Activated naive CD4-positive, alpha-beta T cell treated with anti-CD3 and anti-CD28 coated beads, Interleukin-2, amount 50 U/mL, for 72 hours (primary cell): ENCODE measurements at regions not wholly inside any gene's neighbourhood (a gene's known extent, or its start where the extent isn't known, plus 50 kb on each side); places are given as distances from the start of the nearest gene placed in this dataset.
"Not testable (repeated sequence)": the region's sequence is repeated elsewhere in the genome, so short reads cannot be mapped to it uniquely, and the experiment has no call there.

ENCODE experiments used
- ATAC-seq, 2 donors: fragments of 150-1000 bp; cut with Tn5 transposase; 2 replicates each; pipeline ENCODE4 v1.10.0; 2021; ENCODE audit warnings: mild to moderate bottlenecking in 2 of 2, moderate library complexity in 2 of 2
- DNase-seq, 2 donors: peaks; one replicate each; pipeline ENCODE4 v3.0.0; 2021 to 2022; ENCODE audit warnings: low spot score in 2 of 2
- H3K27ac Mint-ChIP-seq, 2 donors: one replicate each; pipeline ENCODE4 v1.8.0; 2022; ENCODE audit warnings: mild to moderate bottlenecking in 2 of 2, mixed read lengths in 2 of 2
- H3K36me3 Mint-ChIP-seq, 2 donors: one replicate each; pipeline ENCODE4 v1.8.0; 2022; ENCODE audit warnings: mixed read lengths in 2 of 2
- H3K9me3 Mint-ChIP-seq, 2 donors: one replicate each; pipeline ENCODE4 v1.8.0; 2022; ENCODE audit warnings: mixed read lengths in 2 of 2

DNA sequence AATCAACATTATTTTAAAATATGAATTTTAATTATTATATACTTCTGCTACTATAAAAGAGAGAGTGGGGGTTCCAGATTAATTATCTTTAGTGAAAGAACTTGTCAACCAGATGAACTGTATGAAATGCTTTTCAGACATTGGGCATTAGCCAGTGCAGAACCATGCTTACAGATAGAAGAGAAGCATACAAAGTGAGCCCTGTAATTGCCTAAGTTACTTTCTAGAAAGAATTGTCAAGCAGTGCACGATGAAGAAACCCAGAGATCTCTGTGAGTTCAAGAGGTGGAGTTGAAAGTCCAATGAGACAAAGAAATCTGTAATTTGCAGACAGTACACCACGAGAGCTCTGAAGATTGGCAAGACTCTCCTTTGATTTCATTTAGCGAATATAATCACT, 166.7 kb downstream of the CDC14C start:
- ATAC-seq (no peak), DNase-seq (no peak)
- Mint-ChIP-seq H3K27ac (no peak overlapping the region), H3K9me3 (peaks cover 0 to 8% of the 10 kb centered on the region in 2 donors), H3K36me3 (no peaks in the 10 kb centered on the region)

DNA sequence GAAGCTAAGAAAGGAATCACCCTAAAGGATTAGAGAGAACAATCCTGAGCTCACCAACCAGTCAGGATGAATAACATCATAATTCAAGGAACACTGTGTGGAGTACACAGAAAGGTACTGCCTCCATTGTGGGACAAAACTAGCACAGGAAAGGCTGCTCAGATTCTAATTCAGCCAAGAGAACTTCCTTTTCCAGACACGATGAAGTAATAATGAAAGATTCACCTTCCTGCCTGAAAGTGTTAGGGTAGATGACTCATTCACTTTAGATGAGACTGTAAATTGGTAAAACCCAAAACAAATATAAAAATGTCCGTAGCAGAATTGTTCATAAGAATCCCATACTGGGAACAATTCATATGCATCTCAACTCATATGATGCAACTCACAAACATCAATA, 167.2 kb downstream of the CDC14C start:
- DNase-seq (no peak), ATAC-seq (no peak)
- H3K27ac Mint-ChIP-seq = no peak overlapping the region
- H3K36me3 Mint-ChIP-seq = no peaks in the 10 kb centered on the region
- H3K9me3 Mint-ChIP-seq = peaks cover 0 to 7% of the 10 kb centered on the region in 2 donors

DNA sequence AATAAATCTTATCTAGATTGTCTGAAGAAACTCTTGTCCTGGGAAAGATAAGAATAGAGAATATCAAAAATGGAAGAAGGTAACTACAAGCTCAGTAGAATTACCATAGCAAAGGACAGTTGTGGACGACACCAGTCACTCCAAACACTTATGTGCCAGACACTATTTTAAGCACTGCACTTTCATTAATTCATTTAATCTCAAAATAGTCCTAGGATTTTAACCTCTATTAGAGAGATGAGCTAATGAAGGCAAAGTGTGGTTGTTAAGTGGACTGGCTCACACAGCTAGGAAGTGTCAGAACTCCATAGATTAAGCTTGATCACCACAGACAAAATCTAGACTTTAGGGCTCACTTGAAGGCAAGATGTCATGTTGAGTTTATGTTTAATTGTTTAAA, 168.9 kb downstream of the CDC14C start:
- Mint-ChIP-seq H3K36me3 (no peaks in the 10 kb centered on the region), H3K9me3 (peaks cover 0 to 4% of the 10 kb centered on the region in 2 donors), H3K27ac (no peak overlapping the region)
- ATAC-seq (no peak), DNase-seq (no peak)

DNA sequence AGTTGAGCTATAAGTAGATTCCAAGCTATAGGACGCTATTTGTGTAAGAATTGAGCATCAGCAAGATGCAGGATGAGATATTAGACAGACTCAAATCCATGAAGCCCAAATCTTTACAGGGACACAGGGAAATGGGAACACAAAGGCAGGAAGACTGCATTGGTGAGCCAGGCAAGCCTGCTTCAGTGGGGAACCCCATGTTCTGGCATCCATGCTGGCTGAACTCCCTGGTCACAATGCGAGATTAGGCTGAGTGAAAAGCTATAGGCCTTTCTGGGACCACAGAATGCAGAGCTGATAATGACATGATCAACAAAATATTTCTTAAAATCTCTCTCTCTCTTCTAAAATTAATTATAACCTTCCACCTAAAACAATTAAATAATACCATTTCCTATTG, 170.5 kb downstream of the CDC14C start:
- DNase-seq (no peak), ATAC-seq (no peak)
- Mint-ChIP-seq H3K36me3 (no peaks in the 10 kb centered on the region), H3K9me3 (peaks cover 4% of the 10 kb centered on the region in 2 donors), H3K27ac (no peak overlapping the region)

DNA sequence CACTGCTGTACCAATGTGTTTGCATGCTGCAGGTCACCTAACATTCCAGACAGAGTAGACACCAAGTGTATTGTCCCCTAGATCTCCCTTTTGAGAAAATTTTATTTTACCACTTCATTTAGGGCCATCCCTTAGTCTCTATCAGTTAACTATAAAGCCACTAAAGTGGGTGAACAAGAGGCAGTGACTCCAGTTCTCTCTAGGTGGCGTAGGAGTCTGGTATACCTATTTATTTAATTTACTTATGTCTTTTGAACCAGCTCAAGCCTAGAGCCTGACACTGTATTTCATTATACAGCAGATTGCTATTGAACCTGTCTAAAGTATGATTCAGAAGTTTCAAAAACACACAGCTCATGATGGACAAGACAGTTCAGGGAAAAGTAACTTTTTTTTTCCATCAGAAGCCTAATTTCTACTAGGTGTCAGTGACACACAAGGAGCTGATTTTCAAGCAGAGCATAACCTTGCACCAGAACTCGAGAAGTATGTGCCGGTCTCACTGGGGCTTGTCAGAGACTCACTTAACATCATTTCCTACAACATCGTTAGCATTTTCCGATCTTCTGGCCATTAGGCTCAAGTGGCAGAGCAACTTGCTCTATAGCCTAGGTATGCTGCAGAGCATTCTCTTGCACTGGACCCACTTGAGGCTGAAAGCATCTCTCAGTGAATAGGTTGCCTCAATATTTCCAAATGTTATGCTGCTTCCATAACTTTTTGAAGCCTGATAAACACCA, 175.4 kb downstream of the CDC14C start:
- DNase-seq = no peak
- H3K27ac Mint-ChIP-seq = no peak overlapping the region
- H3K36me3 Mint-ChIP-seq = no peaks in the 10 kb centered on the region
- ATAC-seq = no peak
- H3K9me3 Mint-ChIP-seq = peaks cover 4% of the 10 kb centered on the region in 2 donors

DNA sequence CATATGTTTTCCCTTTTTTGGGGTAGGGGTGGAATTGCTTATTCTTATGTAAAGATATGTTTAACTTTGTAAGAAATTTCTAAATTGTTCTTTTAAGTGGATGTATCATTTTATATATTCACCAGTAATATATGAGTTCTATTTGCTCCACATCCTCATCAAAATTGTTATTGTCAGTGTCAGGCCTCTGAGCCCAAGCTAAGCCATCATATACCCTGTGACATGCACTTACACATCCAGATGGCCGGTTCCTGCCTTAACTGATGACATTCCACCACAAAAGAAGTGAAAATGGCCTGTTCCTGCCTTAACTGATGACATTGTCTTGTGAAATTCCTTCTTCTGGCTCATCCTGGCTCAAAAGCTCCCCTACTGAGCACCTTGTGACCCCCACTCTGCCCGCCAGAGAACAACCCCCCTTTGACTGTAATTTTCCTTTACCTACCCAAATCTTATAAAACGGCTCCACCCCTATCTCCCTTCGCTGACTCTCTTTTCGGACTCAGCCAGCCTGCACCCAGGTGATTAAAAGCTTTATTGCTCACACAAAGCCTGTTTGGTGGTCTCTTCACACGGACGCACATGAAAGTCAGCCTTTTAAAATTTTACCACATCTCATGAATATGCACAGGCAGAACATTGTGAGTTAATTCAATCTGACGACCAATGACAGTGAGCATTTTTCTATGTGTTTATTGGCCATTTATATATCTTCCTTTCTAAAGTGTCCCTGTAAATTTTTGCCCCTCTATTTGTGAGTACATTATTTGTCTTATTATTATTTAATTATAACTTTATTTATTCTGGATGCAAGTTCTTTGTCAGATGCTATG, 176.8 kb downstream of the CDC14C start:
- not testable (repeated sequence) for ATAC-seq, H3K27ac Mint-ChIP-seq, H3K36me3 Mint-ChIP-seq, DNase-seq, H3K9me3 Mint-ChIP-seq

DNA sequence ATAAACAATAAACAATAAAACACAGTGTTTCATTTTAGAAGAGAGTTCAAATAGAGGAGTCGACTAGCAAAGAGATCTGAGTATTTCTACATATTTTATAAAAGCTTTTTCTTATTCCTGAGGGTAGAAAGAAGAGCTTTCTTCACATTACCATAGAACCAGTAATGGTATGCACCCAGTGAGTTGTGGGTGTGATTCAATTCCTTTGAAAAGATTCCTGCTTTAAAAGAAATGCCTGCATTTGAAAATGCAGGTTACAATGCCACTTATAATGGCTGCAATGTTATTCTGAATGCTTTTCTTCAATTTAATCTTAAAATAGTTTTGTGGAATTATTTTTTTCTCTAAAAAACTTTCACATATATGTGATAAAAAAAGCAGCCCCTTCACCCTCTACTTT, 178.1 kb downstream of the CDC14C start:
- ATAC-seq (no peak), DNase-seq (no peak)
- Mint-ChIP-seq H3K36me3 (no peaks in the 10 kb centered on the region), H3K9me3 (peaks cover 4 to 9% of the 10 kb centered on the region in 2 donors), H3K27ac (no peak overlapping the region)

DNA sequence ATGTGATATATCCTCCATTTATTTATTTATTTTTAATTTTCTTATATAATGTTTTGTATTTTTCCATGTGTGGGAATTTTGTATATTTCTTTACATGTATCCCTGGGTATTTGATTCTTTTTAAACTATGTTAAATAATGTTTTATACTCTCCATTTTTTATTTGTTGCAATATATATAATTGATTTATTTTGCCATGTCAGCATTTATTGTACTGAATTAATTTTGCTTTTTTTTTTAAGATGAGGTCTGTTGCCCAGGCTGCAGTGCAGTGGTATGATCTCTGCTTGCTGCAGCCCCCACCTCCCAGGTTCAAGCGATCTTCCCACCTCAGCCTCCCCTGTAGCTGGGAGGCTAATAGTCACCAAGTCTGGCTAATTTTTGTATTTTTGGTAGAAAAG, 187.4 kb downstream of the CDC14C start:
- Mint-ChIP-seq H3K9me3 (peaks cover 4 to 8% of the 10 kb centered on the region in 2 donors), H3K27ac (no peak overlapping the region), H3K36me3 (peaks cover 0 to 6% of the 10 kb centered on the region in 2 donors)
- ATAC-seq (no peak), DNase-seq (no peak)

DNA sequence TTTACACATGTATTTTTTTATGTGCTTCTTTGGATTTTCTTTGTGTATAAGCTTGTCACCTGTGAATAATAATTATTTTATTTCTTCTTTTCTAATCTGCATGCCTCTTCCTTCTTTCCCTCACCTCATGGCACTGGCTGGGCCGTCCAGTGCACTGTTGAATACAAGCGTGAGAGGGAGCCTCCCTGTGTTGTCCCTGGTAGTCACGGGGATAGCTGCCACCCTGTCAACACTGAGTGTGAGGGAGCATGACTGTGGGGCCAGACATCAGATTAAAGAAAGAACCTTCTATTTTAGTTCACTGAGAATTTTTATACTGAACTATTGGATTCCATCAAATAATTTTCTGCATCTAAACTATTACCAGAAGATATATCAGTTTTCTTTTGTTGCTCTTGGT, 187.9 kb downstream of the CDC14C start:
- Mint-ChIP-seq H3K9me3 (peaks cover 4 to 8% of the 10 kb centered on the region in 2 donors), H3K27ac (no peak overlapping the region), H3K36me3 (peaks cover 0 to 6% of the 10 kb centered on the region in 2 donors)
- DNase-seq (no peak), ATAC-seq (no peak)

DNA sequence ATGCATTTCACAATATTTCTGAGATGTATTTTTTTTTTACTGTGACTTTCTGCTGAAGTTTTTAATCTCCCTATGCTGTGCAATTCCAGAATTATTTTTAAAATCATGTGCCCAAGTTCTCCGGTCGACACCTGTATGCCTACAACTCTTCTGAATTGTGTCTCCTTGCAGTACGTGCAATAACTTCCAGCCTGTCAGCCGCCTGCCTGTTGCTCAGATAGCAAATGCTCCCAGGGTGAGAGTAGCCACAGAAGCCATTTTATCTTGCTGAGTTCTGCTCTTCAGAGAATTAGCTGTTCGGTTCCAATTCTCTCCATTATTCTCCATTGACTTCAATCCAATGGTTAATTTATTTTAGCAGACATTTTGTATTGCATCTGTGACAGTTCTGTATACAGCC, 188.3 kb downstream of the CDC14C start:
- ATAC-seq = no peak
- no peak overlapping the region for H3K27ac Mint-ChIP-seq
- peaks cover 0 to 6% of the 10 kb centered on the region in 2 donors for H3K36me3 Mint-ChIP-seq
- peaks cover 4 to 8% of the 10 kb centered on the region in 2 donors for H3K9me3 Mint-ChIP-seq
- no peak for DNase-seq

DNA sequence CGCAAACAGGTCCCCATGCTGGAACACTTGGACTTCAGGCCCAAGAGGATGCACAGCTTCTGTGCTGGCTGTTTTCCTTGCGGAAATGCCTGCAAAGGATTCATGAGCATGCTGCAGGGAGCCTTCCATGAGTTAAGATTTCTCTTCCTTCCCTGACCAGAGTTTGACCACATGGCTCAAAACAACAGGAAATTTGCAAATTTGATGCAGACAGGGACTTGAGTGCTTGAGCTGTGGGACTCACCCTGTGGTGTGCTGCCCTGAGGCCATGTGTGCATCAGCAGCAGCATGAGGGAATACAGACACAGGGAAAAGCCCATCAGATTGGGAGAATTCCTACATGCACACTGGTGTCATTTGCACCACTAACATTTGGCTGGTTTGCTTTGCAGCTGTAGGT, 195.4 kb downstream of the CDC14C start:
- DNase-seq = no peak
- H3K36me3 Mint-ChIP-seq = no peaks in the 10 kb centered on the region
- ATAC-seq = no peak
- no peak overlapping the region for H3K27ac Mint-ChIP-seq
- H3K9me3 Mint-ChIP-seq = peaks cover 7 to 9% of the 10 kb centered on the region in 2 donors

DNA sequence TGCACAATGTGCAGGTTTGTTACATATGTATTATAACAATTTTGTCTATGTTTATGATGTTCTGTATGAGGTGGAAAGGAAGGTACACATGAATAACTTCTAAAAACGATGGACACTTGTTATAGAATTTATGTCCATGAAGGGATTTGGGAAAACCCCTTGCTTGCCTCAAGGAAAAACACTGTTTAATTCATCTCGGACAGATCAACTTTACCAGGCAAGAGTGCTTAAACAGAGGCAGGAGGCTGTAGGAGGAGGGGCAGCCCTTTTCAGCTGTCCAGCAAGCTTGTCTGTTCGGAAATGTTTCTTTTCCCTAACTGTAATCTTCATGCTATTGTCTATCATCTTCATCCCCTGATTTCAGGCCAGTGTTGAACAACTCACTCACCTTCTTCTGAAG, 200.9 kb downstream of the CDC14C start:
- H3K36me3 Mint-ChIP-seq = no peaks in the 10 kb centered on the region
- H3K9me3 Mint-ChIP-seq = peaks cover 8 to 13% of the 10 kb centered on the region in 2 donors
- DNase-seq (no peak), ATAC-seq (no peak)
- no peak overlapping the region for H3K27ac Mint-ChIP-seq

DNA sequence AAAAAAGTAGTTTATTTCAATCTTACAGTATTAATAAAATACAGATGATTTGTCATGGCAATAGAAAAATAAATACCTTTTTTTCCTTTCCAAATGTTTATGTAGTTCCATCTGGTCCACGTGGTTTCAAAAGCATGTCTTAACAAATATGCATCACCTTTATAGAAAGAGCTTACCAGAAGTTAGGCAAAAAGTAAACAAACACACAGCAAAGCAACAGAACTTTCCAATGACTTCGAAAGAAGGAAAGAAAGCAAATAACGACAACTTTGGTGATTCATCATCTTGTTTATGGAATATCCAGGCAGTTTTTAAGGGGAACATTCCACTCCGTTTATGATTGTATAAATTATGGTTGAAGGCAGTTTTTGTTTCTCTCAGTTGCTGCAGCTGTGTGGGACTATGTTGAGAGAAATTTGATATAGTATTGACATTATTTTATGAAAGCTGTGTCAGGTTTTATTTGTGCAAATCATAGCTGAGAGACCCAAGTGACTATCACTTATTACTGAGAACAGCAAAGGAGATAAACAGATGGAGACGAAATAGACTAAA, 203.1 kb downstream of the CDC14C start:
- Mint-ChIP-seq H3K27ac (no peak overlapping the region), H3K36me3 (no peaks in the 10 kb centered on the region), H3K9me3 (peaks cover 3 to 9% of the 10 kb centered on the region in 2 donors)
- ATAC-seq (no peak), DNase-seq (no peak)

DNA sequence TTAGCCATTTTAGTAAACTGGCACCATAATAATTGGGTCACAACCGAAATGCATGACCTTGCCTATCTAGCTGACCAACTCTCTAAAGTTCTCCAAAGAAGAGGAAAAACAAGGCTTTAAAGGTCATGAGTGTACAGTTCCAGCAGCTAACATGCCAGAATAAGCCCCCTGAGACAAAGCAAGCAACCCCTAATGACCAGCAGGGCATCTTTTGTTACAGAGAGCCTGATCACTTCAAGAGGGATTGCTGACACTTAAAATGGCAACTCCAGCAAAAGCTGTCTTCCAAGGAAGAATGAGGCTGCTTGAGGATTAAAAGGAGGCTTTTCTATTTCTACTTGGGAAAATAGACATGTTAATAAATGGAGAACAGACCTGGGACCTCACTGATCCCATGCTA, 213.6 kb downstream of the CDC14C start:
- ATAC-seq (no peak), DNase-seq (no peak)
- H3K9me3 Mint-ChIP-seq = peaks cover 8 to 11% of the 10 kb centered on the region in 2 donors
- no peak overlapping the region for H3K27ac Mint-ChIP-seq
- H3K36me3 Mint-ChIP-seq = no peaks in the 10 kb centered on the region

DNA sequence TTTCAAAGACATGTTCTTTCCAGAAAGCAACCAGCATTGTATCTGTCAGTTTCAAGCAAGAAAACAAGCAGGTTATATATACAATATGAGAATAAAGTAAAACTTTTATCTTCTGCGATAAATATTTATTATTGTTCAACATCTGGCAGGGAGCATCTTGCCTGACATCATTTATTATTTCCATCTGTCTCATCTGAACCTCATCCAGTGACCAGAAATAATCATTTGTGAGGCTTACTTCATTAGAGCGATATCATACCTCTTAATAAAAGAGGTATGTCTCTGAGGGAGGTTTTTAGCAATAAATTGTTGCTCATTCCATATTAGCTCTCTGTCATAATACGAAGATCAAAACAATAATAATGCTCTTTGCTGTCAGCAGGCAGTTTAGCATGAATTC, 226.1 kb downstream of the CDC14C start:
- DNase-seq (no peak), ATAC-seq (no peak)
- Mint-ChIP-seq H3K9me3 (peaks cover 4 to 14% of the 10 kb centered on the region in 2 donors), H3K36me3 (no peaks in the 10 kb centered on the region), H3K27ac (no peak overlapping the region)

DNA sequence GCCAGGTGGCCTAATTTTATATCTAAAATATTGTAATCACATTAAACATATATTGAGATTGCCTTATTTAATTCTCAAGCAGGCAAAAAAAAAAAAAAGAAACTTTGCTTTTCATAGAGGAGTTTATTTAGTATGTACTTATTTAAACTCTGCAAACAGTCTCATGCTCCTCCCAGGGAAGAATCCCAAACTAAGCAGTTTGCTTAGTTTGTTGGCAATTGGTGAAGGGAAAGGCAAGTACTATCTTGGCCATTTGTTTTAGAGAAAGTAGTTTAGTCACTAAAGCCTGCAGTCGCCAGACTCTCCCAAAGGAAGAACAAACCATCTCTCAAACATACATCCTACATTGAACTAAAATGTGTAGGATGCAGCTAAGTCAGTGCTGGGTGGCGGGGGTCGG, 226.8 kb downstream of the CDC14C start:
- Mint-ChIP-seq H3K36me3 (no peaks in the 10 kb centered on the region), H3K9me3 (peaks cover 2 to 10% of the 10 kb centered on the region in 2 donors), H3K27ac (no peak overlapping the region)
- no peak for ATAC-seq
- DNase-seq = no peak

DNA sequence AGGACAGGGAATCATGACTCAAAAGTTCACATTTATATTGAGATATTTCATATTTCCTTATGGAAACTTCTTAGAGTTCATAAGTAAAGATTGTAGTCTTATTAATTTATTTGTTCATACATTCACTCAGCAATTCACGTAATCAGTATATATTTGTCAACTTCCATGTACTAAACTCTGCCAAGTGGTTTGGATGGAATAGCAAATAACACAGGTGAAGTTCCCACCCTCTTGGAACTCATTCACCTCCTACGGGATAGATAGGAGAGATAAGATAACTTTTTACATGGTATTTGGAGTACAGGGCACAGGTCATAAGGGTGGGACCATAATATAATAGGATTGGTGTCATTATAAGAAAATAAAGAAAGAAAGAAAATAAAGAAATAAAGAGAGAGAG, 234.0 kb downstream of the CDC14C start:
- ATAC-seq = no peak
- H3K36me3 Mint-ChIP-seq = no peaks in the 10 kb centered on the region
- H3K9me3 Mint-ChIP-seq = peaks cover 8 to 15% of the 10 kb centered on the region in 2 donors
- H3K27ac Mint-ChIP-seq = no peak overlapping the region
- DNase-seq = no peak
